ENCODE measurements at regions not wholly inside any gene's neighbourhood (a gene's known extent, or its start where the extent isn't known, plus 50 kb on each side); places are given as distances from the start of the nearest gene placed in this dataset.

DNA sequence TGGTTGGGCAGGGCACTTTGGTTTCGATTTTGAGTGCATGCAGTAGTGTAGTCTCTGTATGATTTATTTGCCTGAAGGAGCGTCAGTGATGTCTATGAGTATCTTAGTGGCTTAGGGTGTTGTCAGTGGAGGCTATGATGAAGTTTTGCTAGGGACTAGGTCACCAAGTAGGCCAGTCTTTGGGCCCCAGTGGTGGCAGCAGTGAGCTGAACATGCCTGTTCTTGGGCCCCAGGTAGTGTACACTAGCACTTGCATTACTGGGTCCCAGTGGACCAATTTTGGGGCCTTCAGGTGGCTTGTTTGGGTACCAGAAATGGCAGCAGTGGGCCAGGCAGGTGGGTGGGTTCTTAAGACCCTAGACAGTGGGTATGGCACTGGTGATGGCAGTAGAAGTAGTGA lies 598.7 kb upstream of the SPRY2 start:
- ChIA-PET CTCF (no interaction called here), POLR2A (no interaction called here)
- H3K4me3 ChIP-seq (ENCODE audit: low read depth, low read length): no peak overlapping the region
- H3K9me3 ChIP-seq (ENCODE audit: control insufficient read depth, insufficient read depth, low read depth, low read length): no peaks in the 10 kb centered on the region
- TF ChIP-seq REST (tag by site-specific recombination; IDR thresholded peaks at IDR 0.05) (no peak), TRIM28 (IDR thresholded peaks at IDR 0.05; ENCODE audit: borderline replicate concordance, low read length) (no peak), ZEB2 (tag by site-specific recombination; IDR thresholded peaks at IDR 0.05) (no peak), ZNF549 (tag by site-specific recombination; IDR thresholded peaks at IDR 0.05) (no peak), ZNF37A (tag by site-specific recombination; IDR thresholded peaks at IDR 0.05) (no peak), ZNF624 (tag by site-specific recombination; IDR thresholded peaks at IDR 0.05) (no peak), MYNN (tag by site-specific recombination; IDR thresholded peaks at IDR 0.05; ENCODE audit: borderline replicate concordance) (no peak), ZNF184 (tag by site-specific recombination; IDR thresholded peaks at IDR 0.05) (no peak), KLF8 (tag by site-specific recombination; IDR thresholded peaks at IDR 0.05) (no peak), ELK4 (IDR thresholded peaks at IDR 0.05; ENCODE audit: borderline replicate concordance, low read depth, low read length) (no peak), ZFHX2 (tag by site-specific recombination; conservative IDR thresholded peaks at IDR 0.05) (no peak), ZNF214 (tag by site-specific recombination; IDR thresholded peaks at IDR 0.05; ENCODE audit: borderline replicate concordance) (no peak), YY1 (tag by site-specific recombination; IDR thresholded peaks at IDR 0.05) (no peak)
- TF ChIP-seq, protein P1, sequence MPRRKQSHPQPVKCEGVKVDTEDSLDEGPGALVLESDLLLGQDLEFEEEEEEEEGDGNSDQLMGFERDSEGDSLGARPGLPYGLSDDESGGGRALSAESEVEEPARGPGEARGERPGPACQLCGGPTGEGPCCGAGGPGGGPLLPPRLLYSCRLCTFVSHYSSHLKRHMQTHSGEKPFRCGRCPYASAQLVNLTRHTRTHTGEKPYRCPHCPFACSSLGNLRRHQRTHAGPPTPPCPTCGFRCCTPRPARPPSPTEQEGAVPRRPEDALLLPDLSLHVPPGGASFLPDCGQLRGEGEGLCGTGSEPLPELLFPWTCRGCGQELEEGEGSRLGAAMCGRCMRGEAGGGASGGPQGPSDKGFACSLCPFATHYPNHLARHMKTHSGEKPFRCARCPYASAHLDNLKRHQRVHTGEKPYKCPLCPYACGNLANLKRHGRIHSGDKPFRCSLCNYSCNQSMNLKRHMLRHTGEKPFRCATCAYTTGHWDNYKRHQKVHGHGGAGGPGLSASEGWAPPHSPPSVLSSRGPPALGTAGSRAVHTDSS (tag by site-specific recombination; IDR thresholded peaks at IDR 0.05): no peak
- TF ChIP-seq, protein P2, sequence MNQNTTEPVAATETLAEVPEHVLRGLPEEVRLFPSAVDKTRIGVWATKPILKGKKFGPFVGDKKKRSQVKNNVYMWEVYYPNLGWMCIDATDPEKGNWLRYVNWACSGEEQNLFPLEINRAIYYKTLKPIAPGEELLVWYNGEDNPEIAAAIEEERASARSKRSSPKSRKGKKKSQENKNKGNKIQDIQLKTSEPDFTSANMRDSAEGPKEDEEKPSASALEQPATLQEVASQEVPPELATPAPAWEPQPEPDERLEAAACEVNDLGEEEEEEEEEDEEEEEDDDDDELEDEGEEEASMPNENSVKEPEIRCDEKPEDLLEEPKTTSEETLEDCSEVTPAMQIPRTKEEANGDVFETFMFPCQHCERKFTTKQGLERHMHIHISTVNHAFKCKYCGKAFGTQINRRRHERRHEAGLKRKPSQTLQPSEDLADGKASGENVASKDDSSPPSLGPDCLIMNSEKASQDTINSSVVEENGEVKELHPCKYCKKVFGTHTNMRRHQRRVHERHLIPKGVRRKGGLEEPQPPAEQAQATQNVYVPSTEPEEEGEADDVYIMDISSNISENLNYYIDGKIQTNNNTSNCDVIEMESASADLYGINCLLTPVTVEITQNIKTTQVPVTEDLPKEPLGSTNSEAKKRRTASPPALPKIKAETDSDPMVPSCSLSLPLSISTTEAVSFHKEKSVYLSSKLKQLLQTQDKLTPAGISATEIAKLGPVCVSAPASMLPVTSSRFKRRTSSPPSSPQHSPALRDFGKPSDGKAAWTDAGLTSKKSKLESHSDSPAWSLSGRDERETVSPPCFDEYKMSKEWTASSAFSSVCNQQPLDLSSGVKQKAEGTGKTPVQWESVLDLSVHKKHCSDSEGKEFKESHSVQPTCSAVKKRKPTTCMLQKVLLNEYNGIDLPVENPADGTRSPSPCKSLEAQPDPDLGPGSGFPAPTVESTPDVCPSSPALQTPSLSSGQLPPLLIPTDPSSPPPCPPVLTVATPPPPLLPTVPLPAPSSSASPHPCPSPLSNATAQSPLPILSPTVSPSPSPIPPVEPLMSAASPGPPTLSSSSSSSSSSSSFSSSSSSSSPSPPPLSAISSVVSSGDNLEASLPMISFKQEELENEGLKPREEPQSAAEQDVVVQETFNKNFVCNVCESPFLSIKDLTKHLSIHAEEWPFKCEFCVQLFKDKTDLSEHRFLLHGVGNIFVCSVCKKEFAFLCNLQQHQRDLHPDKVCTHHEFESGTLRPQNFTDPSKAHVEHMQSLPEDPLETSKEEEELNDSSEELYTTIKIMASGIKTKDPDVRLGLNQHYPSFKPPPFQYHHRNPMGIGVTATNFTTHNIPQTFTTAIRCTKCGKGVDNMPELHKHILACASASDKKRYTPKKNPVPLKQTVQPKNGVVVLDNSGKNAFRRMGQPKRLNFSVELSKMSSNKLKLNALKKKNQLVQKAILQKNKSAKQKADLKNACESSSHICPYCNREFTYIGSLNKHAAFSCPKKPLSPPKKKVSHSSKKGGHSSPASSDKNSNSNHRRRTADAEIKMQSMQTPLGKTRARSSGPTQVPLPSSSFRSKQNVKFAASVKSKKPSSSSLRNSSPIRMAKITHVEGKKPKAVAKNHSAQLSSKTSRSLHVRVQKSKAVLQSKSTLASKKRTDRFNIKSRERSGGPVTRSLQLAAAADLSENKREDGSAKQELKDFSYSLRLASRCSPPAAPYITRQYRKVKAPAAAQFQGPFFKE (tag by site-specific recombination; IDR thresholded peaks at IDR 0.05; ENCODE audit: borderline replicate concordance): no peak
- H3K4me1 ChIP-seq (ENCODE audit: control insufficient read depth, insufficient read depth, low read length): no peaks in the 10 kb centered on the region
- no peaks in the 10 kb centered on the region for H3K36me3 ChIP-seq (ENCODE audit: control insufficient read depth in 2 of 2, insufficient read depth in 1 of 2, low read length in 2 of 2)
- H3K27ac ChIP-seq (ENCODE audit: extremely low read depth, low read depth, low read length): no peak overlapping the region
